T-helper 2 cell (primary cell): ENCODE measurements at regions not wholly inside any gene's neighbourhood (a gene's known extent, or its start where the extent isn't known, plus 50 kb on each side); places are given as distances from the start of the nearest gene placed in this dataset.
A peak's percentile ranks its signal among the peaks of the same experiment; 100 is the strongest.

Source experiments
- DNase-seq, 5 experiments: peaks; one replicate each; pipeline versions ENCODE4 v3.0.0 to v3.0.0-alpha.2; 2012 to 2022

DNA sequence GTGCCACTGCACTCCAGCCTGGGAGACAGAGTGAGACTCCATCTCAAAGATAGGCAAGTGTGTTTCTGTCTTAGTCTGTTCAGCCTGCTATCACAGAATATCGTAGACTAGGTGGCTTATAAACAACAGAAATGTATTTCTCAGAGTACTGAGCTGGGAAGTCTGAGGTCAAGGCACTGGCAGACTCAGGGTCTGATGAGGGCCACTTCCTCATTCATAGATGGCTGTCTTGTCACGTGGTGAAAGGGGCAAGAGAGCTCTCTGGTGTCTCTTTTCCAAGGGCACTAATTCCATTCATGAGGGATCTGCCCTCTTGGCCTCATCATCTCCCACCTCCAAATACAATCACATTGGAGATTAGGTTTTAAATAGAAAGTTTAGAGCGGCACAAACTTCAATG is 95.6 kb upstream of the PHACTR3 start:
- DNase-seq: no peak

DNA sequence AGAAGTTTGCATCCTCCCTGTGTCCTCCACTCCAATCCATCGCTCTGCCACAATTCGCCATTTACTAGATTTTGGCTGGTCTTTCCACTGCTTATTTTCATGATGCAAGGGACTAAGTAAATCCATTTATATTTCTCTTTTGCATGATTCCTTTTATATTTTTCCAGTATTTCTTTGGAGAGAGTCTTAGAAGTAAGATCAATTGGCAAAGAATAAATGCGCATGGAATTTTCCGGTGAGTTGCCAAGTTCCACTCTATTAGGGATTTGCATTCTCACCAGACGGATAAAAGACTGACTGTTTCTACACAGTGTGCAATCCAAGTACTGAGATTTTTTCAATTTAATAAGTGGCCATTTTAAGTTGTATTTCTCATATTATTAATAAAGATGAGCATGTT is 91.7 kb upstream of the PHACTR3 start:
- no peak for DNase-seq

DNA sequence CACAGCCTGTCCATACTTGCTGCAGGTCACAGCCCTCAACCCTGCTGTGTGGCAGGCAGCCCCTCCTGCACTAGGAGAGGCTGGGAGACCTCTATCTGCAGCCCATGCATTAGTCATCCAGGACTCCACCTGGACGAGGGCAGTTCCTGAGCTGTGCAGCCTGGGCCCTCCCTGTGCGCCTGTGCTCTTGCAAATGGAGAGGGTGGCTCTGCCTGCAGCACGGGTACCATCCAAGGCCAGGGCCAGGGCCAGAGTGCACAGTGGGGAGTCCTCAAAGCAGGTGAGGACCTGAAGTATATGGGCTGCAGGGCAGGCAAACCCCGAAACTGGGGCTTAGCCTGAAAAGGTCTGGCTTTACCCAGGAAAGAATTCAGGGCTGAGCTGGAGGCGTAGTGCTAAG is 89.8 kb upstream of the PHACTR3 start:
- DNase-seq: no peak

DNA sequence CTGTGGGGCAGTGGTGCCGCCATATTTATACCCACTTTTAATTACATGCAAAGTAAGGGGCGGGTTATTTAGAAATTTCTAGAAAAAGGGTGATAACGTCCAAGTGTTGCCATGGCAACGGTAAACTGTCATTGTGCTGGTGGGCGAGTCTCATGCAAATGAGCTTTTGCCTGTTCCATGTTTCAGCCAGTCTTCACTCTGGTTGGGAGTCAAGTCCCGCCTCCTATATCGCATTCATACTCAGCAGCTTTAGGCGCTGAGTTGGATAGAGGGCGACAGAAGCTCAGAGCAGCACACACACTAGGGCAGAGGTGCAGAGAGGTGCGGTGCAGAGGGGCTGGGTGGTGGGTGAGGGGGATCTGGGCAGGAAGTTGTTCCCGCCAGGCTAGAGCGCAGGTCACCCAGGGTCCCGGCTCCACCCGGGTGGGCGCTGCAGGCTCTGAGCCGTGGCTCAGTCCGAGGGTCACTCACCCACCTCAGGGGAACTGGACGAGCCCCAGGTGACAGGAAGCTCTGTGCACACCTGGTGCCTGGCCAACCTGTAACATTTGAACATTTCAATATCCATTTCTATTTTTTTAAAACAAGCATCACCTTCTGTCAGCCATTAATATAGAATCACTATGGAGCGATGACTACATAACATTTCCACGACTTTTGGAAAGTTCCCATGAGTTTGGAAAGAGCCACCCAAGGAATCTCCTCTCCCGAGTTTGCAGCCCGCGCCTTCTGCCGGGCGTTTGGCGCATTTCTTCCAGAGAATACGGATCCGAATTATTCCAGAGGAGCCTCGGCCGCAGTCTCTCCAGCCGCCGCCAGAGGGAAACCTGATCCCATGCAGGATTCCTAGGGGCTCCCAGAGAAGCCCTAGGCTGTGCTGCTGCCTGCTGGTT is 89.1 kb upstream of the PHACTR3 start:
- no peak for DNase-seq

DNA sequence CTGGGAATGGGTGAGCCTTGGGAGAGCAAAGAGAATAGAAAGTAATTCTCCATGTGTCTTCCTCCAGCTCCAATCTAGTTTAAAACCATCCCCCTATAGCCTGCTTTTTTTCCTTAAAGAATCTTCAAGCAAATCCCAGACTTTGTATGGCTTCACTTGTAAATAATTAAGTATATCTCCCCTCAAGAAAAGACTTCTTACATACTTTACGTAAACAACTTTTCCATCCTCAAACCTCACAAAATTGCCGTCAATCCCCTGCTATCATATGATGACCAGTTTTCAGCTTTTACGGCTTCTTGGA is 88.5 kb upstream of the PHACTR3 start:
- no peak for DNase-seq

DNA sequence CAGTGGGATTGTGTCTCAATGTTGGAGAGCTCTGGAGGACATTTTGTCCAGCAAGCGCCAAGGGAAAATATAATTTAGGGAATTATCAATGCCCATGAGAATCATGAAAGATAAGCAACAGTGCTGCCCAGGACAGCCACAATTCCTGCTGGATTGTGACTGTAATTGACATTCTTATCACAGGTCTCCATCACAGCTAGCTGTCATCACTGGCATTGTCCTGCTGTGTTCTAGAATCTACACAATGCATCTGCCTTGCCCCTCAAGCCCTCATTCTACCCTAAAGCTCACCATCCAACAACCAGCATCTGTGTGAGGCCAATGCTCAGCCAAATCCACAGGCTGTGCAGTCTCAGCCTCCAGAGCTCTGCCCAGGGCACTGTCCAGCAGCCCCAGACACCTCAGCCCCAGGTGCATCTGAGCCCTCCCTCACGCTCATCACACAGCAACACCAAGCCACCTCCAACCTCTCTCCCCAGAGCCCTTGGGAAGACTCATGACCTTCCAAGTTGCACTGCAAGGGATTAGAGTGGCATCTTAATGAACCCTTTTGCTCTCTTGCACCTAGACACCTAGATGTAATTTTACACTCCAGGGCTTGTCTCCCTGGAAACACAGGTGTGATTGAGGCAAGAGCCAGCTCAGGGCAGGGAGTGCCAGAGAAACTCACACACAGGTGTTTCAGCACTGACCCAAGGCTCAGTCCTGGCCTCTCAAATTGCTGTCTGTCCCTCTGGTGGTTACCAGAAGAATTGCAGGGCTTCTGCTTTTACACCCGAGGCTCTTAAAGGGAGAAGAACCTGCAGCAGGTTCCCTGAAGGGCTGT is 85.2 kb upstream of the PHACTR3 start:
- peak in 1 of 5 experiments; percentile 48 for DNase-seq

DNA sequence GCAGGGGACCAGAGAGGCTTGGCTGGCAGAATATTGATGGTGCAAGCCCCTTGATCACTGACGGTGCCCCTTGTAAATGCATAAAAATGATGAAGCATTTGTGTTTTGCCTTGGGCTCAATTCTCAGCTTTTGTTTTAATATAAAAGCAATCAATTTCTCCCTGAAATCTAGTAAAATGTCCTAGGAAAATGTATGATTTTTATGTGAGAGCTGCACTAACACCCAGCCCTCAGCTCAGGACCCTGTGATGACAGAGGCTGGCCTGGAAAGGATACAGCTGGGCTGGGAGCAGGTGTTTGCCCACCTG is 84.7 kb upstream of the PHACTR3 start:
- no peak for DNase-seq

DNA sequence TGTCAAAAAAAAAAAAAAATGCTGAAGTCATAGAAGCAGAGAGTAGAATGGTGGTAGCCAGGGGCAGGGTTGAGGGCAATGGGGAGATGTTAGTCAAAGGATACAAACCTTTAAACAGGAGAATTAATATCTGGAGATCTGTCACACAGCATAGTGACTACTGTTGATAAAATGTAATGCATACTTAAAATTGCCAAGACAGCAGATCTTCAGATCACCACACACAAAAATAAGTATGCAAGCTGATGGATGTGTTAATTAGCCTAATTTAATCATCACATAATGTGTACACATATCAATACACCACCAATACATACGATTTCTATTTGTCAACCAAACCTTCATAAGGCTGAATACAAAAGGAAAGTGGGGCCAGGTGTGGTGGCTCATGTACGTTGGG is 83.5 kb upstream of the PHACTR3 start:
- DNase-seq: no peak

DNA sequence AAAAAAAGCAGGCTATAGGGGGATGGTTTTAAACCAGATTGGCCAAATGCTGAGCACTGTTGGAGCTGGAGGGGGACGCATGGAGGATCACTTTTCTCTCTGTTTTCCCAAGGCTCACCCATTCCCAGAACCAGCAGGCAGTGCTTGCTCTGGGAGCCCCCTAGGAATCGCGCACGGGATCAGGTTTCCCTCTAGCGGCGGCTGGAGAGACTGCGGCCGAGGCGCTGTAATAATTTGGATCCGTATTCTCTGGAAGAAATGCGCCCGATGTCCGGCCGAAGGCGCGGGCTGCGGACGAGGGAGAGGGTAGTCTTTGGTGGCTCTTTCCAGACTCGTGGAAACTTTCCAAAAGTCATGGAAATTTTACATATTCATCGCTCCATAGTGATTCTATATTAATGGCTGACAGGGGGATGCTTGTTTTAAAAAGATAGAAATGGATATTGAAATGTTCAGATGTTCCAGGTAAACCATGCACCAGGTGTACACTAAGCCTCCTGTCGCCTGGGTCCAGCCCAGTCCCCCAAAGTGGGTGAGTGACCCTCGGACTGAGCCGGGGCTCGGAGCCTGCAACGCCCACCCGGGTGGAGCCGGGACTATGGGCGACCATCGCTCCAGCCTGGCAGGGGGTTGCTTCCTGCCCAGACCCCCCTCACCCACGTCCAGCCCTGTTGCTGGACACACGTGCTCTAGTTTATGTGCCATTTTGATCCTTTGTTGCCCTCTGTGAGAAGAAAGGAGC is 78.7 kb upstream of the PHACTR3 start:
- no peak for DNase-seq

DNA sequence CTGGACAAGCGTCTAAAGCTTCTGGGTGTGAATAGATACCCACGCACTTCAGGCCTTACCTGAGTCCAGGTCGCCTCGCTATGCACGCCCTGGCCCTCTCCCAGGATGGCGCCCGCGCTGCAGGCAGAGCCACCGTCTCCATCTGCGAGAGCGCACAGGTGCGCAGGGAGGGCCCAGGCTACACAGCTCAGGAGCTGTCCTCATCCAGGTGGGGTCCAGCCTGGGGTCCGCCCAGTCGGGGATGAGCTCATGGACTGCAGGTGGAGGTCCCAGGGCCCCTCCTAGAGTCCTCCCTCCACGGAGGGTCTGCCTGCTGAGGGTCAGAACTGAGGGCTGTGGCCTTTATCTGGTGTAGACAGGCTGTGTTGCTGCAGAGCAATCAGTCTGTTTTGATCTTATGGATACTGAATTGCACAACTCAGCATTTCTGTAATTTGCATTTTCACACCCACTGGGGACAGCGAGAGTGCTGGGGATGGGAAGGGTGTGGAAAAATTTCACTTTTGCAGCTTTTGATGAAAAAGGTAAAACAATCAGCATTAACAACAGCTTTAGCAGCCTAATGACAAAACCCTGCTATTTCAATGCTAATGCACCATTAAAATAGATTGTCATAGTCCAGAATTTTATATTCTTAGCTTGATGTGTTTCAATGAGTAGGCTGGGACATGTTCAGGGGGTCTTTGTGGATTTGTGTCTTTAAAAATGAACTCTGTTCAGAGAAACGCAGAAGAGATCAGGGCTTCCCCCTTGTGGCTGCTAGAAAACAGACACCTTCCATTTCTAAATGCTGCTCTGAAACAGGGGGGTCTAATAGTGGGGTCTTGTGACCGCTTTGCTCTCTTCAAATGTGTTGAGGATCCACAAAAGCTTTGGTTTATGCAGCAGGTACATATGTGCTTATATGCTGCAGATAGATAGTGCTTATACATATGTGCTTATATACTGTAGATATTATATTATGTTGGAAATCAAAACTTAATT is 77.8 kb upstream of the PHACTR3 start:
- no peak for DNase-seq

DNA sequence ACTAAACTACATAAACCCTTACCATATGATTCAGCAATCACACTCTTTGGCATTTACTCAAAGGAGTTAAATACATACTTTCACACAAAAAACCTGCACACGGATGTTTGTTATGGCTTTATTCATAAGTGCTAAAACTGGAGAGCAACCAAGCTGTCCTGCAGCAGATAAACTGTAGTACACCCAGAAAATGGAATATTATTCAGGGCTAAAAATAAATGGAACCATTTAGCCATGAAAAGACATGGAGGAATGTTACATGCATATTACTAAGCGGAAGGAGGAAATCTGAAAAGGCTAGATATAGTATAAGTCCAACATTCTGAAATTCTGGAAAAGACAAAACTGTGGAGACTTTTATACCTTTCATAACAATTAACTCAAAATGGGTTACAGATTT is 73.6 kb upstream of the PHACTR3 start:
- no peak for DNase-seq

DNA sequence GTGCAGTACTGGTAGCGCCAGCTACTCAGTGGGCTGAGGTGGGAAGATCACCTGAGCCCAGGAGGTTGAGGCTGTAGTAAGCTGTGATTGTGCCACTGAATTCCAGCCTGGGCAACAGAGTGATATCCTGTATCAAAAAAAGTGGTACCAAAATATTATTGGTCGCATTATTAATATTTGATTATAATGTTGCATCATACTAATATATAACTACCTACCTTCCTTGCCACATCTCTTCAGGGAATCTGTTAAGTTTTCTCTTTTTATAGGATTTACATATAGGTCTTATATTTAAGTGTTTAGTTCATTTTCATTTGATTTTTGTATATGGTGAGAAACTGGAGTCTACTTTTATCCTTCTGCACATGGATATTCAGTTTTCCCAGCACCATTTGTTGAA is 66.3 kb upstream of the PHACTR3 start:
- DNase-seq: no peak

DNA sequence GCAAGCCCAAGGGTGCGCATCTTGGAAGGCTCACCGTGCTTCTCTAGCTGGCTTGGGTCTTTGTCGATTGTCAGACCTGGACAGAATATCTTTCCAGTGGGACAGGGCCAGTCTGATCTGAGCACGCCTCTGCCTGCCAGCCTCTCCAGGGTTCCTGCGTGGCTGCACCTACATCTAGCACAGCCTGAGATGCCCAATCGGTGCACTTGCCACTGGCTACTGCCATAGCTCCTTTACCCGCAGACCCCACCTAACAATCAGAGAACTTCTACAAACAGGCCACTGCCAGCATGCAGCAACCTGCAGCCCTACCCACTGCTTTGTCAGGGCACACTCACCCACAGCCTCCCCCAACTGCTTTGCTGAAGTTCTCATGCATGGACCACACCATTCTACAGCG is 56.7 kb upstream of the PHACTR3 start:
- DNase-seq: no peak
